H1 (cell line): ENCODE measurements at regions not wholly inside any gene's neighbourhood (a gene's known extent, or its start where the extent isn't known, plus 50 kb on each side); places are given as distances from the start of the nearest gene placed in this dataset.

Source experiments
- CTCF ChIP-seq, 3 experiments: IDR thresholded peaks; 1 replicate in 2 of 3; 2 replicates in 1 of 3; pipeline versions ENCODE4 v1.5.1 to v1.6.1; 2011; ENCODE audit warnings: low read length in 3 of 3, mild to moderate bottlenecking in 3 of 3, inconsistent platforms in 2 of 3, low read depth in 1 of 3, moderate library complexity in 1 of 3; ENCODE audit not compliant: insufficient read depth in 1 of 3; ENCODE audit errors: control extremely low read depth in 1 of 3

- TF ChIP-seq CTCF (IDR thresholded peaks at IDR 0.05; ENCODE audit: control extremely low read depth in 1 of 3, insufficient read depth in 1 of 3, low read depth in 1 of 3, low read length in 3 of 3) = no peak
- TF ChIP-seq, all 59 proteins: peak for 0
These were observed 471.3 kb upstream of the NRSN1 start (continued) for GRCh38 chr6:23654745-23655144.
